HG03039 (cell line): ENCODE measurements at regions not wholly inside any gene's neighbourhood (a gene's known extent, or its start where the extent isn't known, plus 50 kb on each side); places are given as distances from the start of the nearest gene placed in this dataset.
"Not testable (repeated sequence)": the region's sequence is repeated elsewhere in the genome, so short reads cannot be mapped to it uniquely, and the experiment has no call there.

Experiments used
- ATAC-seq: cut with Tn5 transposase; IDR thresholded peaks from one replicate; pipeline ENCODE4 v1.9.1; 2021; ENCODE audit warnings: mild to moderate bottlenecking, moderate library complexity; ENCODE audit not compliant: unreplicated experiment

- ATAC-seq, result peak; percentile 76
Measured at GRCh38 chrY:20891440-20892160, 135.7 kb downstream of the RPS4Y2 start.

- not testable (repeated sequence) for ATAC-seq
Measured at GRCh38 chrY:20925350-20926091, 169.6 kb downstream of the RPS4Y2 start.

- ATAC-seq, result no peak
Measured at GRCh38 chrY:20929691-20930342, 173.9 kb downstream of the RPS4Y2 start.

GRCh38 chrY:20936709-20937251, 180.9 kb downstream of the RPS4Y2 start:
- not testable (repeated sequence) for ATAC-seq

GRCh38 chrY:20961512-20961911, 205.6 kb downstream of the RPS4Y2 start:
- ATAC-seq, result no peak

GRCh38 chrY:20967828-20968227, 211.9 kb downstream of the RPS4Y2 start:
- ATAC-seq, result no peak

GRCh38 chrY:20968237-20968636, 212.3 kb downstream of the RPS4Y2 start:
- ATAC-seq, result no peak

GRCh38 chrY:20971371-20971770, 215.5 kb downstream of the RPS4Y2 start:
- no peak for ATAC-seq

- no peak for ATAC-seq
Measured at GRCh38 chrY:20986037-20986436, 230.1 kb downstream of the RPS4Y2 start.

- ATAC-seq, result no peak
Measured at GRCh38 chrY:20990123-20990522, 234.2 kb downstream of the RPS4Y2 start.

GRCh38 chrY:20990869-20991548, 235.1 kb downstream of the RPS4Y2 start:
- ATAC-seq, result peak; percentile 93

GRCh38 chrY:20997355-20997754, 241.4 kb downstream of the RPS4Y2 start:
- no peak for ATAC-seq

- no peak for ATAC-seq
Measured at GRCh38 chrY:20998016-20998415, 242.1 kb downstream of the RPS4Y2 start.

- no peak for ATAC-seq
Measured at GRCh38 chrY:20998483-20998882, 242.6 kb downstream of the RPS4Y2 start.

GRCh38 chrY:21001102-21001501, 245.2 kb downstream of the RPS4Y2 start:
- no peak for ATAC-seq

- ATAC-seq, result no peak
Measured at GRCh38 chrY:21003059-21003458, 247.2 kb downstream of the RPS4Y2 start.

GRCh38 chrY:21005531-21005930, 249.6 kb downstream of the RPS4Y2 start:
- ATAC-seq, result no peak

- ATAC-seq, result no peak
Measured at GRCh38 chrY:21021811-21022210, 265.9 kb downstream of the RPS4Y2 start.

GRCh38 chrY:21022326-21023044, 266.6 kb downstream of the RPS4Y2 start:
- no peak for ATAC-seq

GRCh38 chrY:21023906-21024305, 268.0 kb downstream of the RPS4Y2 start:
- ATAC-seq, result no peak
